Trophoblast cell (in vitro differentiated cells and primary cell): ENCODE measurements at regions not wholly inside any gene's neighbourhood (a gene's known extent, or its start where the extent isn't known, plus 50 kb on each side); places are given as distances from the start of the nearest gene placed in this dataset.
A peak's percentile ranks its signal among the peaks of the same experiment; 100 is the strongest.

Experiments used
- DNase-seq, 2 donors: peaks; one replicate each; pipeline ENCODE4 v3.0.0-alpha.2; 2016
- H2AFZ ChIP-seq: 2 replicates; pipeline ENCODE4 v1.6.1; 2013; ENCODE audit warnings: low read length, moderate library complexity, mild to moderate bottlenecking; ENCODE audit not compliant: insufficient read depth, poor library complexity
- H2AK5ac ChIP-seq: 2 replicates; pipeline ENCODE4 v1.6.1; 2013; ENCODE audit warnings: mild to moderate bottlenecking, low read length
- H2BK120ac ChIP-seq: 2 replicates; pipeline ENCODE4 v1.6.1; 2013; ENCODE audit warnings: low read length, mild to moderate bottlenecking, moderate library complexity; ENCODE audit not compliant: insufficient read depth, poor library complexity
- H2BK12ac ChIP-seq: 2 replicates; pipeline ENCODE4 v1.6.1; 2013; ENCODE audit warnings: mild to moderate bottlenecking, low read length, moderate library complexity
- H2BK5ac ChIP-seq: 2 replicates; pipeline ENCODE4 v1.6.1; 2013; ENCODE audit warnings: low read length, low read depth, moderate library complexity, mild to moderate bottlenecking; ENCODE audit not compliant: poor library complexity
- H3K14ac ChIP-seq: 2 replicates; pipeline ENCODE4 v1.6.1; 2013; ENCODE audit warnings: mild to moderate bottlenecking, low read length
- H3K18ac ChIP-seq: 2 replicates; pipeline ENCODE4 v1.6.1; 2013; ENCODE audit warnings: mild to moderate bottlenecking, low read length
- H3K23ac ChIP-seq: 2 replicates; pipeline ENCODE4 v1.6.1; 2013; ENCODE audit warnings: low read length
- H3K27ac ChIP-seq: 2 replicates; pipeline ENCODE4 v1.5.1; 2013; ENCODE audit warnings: low read depth, mild to moderate bottlenecking, inconsistent platforms, low read length, moderate library complexity
- H3K27me3 ChIP-seq: 2 replicates; pipeline ENCODE4 v1.6.1; 2013; ENCODE audit warnings: inconsistent platforms, mild to moderate bottlenecking, low read length, moderate library complexity; ENCODE audit not compliant: insufficient read depth
- H3K36me3 ChIP-seq, 2 experiments: 1 replicate in 1 of 2; 2 replicates in 1 of 2; pipeline ENCODE4 v1.6.1; 2013; ENCODE audit warnings: low read length in 2 of 2, mild to moderate bottlenecking in 2 of 2, moderate library complexity in 1 of 2; ENCODE audit not compliant: insufficient read depth in 2 of 2, control insufficient read depth in 1 of 2
- H3K4ac ChIP-seq: 2 replicates; pipeline ENCODE4 v1.6.1; 2013; ENCODE audit warnings: low read depth, mild to moderate bottlenecking, low read length, moderate library complexity
- H3K4me1 ChIP-seq, 2 experiments: 1 replicate in 1 of 2; 2 replicates in 1 of 2; pipeline ENCODE4 v1.6.1; 2013; ENCODE audit warnings: low read length in 2 of 2, mild to moderate bottlenecking in 2 of 2, moderate library complexity in 1 of 2; ENCODE audit not compliant: insufficient read depth in 2 of 2, control insufficient read depth in 1 of 2
- H3K4me2 ChIP-seq: 2 replicates; pipeline ENCODE4 v1.6.1; 2013; ENCODE audit warnings: inconsistent platforms, mild to moderate bottlenecking, low read length, moderate library complexity
- H3K4me3 ChIP-seq: 2 replicates; pipeline ENCODE4 v1.5.1; 2013; ENCODE audit warnings: mild to moderate bottlenecking, low read depth, low read length, inconsistent platforms
- H3K79me1 ChIP-seq: one replicate; pipeline ENCODE4 v1.6.1; 2013; ENCODE audit warnings: low read length
- H3K79me2 ChIP-seq: 2 replicates; pipeline ENCODE4 v1.6.1; 2013; ENCODE audit warnings: low read length, mild to moderate bottlenecking; ENCODE audit not compliant: control insufficient read depth, insufficient read depth, poor library complexity
- H3K9ac ChIP-seq: 2 replicates; pipeline ENCODE4 v1.6.1; 2013; ENCODE audit warnings: mild to moderate bottlenecking, low read length
- H3K9me3 ChIP-seq: 2 replicates; pipeline ENCODE4 v1.6.1; 2013; ENCODE audit warnings: low read depth, mild to moderate bottlenecking, control low read depth, inconsistent platforms, low read length; ENCODE audit not compliant: insufficient read depth
- H4K12ac ChIP-seq: 2 replicates; pipeline ENCODE4 v1.6.1; 2013; ENCODE audit warnings: low read depth, mild to moderate bottlenecking, low read length, moderate library complexity
- H4K8ac ChIP-seq: 2 replicates; pipeline ENCODE4 v1.6.1; 2013; ENCODE audit warnings: low read depth, mild to moderate bottlenecking, low read length, moderate library complexity
- H4K91ac ChIP-seq: one replicate; pipeline ENCODE4 v1.6.1; 2013; ENCODE audit warnings: low read depth, mild to moderate bottlenecking, low read length, moderate library complexity
- WGBS: extraction: QIAGEN DNeasy Blood & Tissue Kit; methylation state at CpG from one replicate; pipeline ENCODE4 v1.1.7; 2013; ENCODE audit warnings: missing lambda C conversion rate; ENCODE audit not compliant: insufficient read length, insufficient coverage; ENCODE audit errors: extremely low coverage; 5-methylcytosine and 5-hydroxymethylcytosine counted together

GRCh38 chr9:99312736-99313135 lies 90.7 kb downstream of the SEC61B start:
- H3K18ac ChIP-seq: no peak overlapping the region
- no peak overlapping the region for H3K27ac ChIP-seq
- no peak overlapping the region for H4K8ac ChIP-seq
- no peak overlapping the region for H3K23ac ChIP-seq
- H3K9me3 ChIP-seq: no peaks in the 10 kb centered on the region
- H3K14ac ChIP-seq: no peak overlapping the region
- no peak overlapping the region for H2BK12ac ChIP-seq
- H4K91ac ChIP-seq: no peak overlapping the region
- H3K4ac ChIP-seq: no peak overlapping the region
- H3K36me3 ChIP-seq: no peaks in the 10 kb centered on the region
- no peak overlapping the region for H4K12ac ChIP-seq
- no peak overlapping the region for H2BK5ac ChIP-seq
- H3K79me1 ChIP-seq: peaks cover 4% of the 10 kb centered on the region
- H2AFZ ChIP-seq: no peak overlapping the region
- H2AK5ac ChIP-seq: no peak overlapping the region
- no peaks in the 10 kb centered on the region for H3K79me2 ChIP-seq
- H3K4me1 ChIP-seq: peaks cover under 1 to 8% of the 10 kb centered on the region in 2 experiments
- no CpG with 5 or more reads among the region's 2 CpGs for WGBS
- H3K4me3 ChIP-seq: no peak overlapping the region
- H3K27me3 ChIP-seq: no peaks in the 10 kb centered on the region
- H3K4me2 ChIP-seq: no peak overlapping the region
- H3K9ac ChIP-seq: no peak overlapping the region
- no peak overlapping the region for H2BK120ac ChIP-seq
- no peak for DNase-seq

DNA sequence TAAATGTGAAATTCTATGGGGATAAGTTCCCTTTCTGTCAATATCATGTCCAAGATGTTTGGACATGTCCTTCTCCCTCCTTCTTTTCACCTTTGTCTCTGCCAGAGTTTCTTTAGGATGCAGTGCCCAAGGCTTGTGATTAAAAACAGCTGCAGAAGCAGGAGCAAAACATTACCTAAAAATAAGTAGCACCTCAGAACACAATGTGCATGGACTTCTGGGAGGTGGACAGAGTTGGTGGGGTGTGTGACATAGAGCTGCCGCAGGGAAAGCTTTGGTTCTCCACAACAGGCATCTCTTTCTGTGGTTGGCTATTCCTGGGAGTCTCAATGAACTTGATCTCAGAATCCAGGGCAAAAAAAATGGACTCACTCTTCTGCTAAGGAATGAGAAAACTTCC lies 97.0 kb downstream of the SEC61B start:
- H3K4ac ChIP-seq: no peak overlapping the region
- no peak overlapping the region for H3K9ac ChIP-seq
- H3K79me2 ChIP-seq: no peaks in the 10 kb centered on the region
- no peaks in the 10 kb centered on the region for H3K9me3 ChIP-seq
- WGBS: no CpG with 5 or more reads among the region's 1 CpG
- no peak overlapping the region for H4K8ac ChIP-seq
- no peak overlapping the region for H3K18ac ChIP-seq
- H3K79me1 ChIP-seq: no peaks in the 10 kb centered on the region
- no peaks in the 10 kb centered on the region for H3K4me1 ChIP-seq
- H2BK12ac ChIP-seq: no peak overlapping the region
- no peaks in the 10 kb centered on the region for H3K36me3 ChIP-seq
- H3K14ac ChIP-seq: no peak overlapping the region
- no peak overlapping the region for H3K27ac ChIP-seq
- H3K23ac ChIP-seq: no peak overlapping the region
- H2AK5ac ChIP-seq: no peak overlapping the region
- no peaks in the 10 kb centered on the region for H3K27me3 ChIP-seq
- H2AFZ ChIP-seq: no peak overlapping the region
- H3K4me2 ChIP-seq: no peak overlapping the region
- no peak overlapping the region for H4K91ac ChIP-seq
- no peak overlapping the region for H2BK120ac ChIP-seq
- no peak overlapping the region for H3K4me3 ChIP-seq
- H4K12ac ChIP-seq: no peak overlapping the region
- no peak overlapping the region for H2BK5ac ChIP-seq
- no peak for DNase-seq

- Histone ChIP-seq H3K4me3 (no peak overlapping the region), H2BK5ac (no peak overlapping the region), H3K23ac (no peak overlapping the region), H2AFZ (no peak overlapping the region), H3K4me2 (no peak overlapping the region), H3K9ac (no peak overlapping the region), H3K79me1 (no peaks in the 10 kb centered on the region), H3K18ac (no peak overlapping the region), H3K14ac (no peak overlapping the region), H3K4ac (no peak overlapping the region), H2BK12ac (no peak overlapping the region), H2AK5ac (no peak overlapping the region), H4K8ac (no peak overlapping the region), H4K91ac (no peak overlapping the region), H2BK120ac (no peak overlapping the region), H3K27ac (no peak overlapping the region), H3K36me3 (no peaks in the 10 kb centered on the region), H3K27me3 (no peaks in the 10 kb centered on the region), H3K9me3 (peaks cover 1% of the 10 kb centered on the region), H3K4me1 (no peaks in the 10 kb centered on the region), H4K12ac (no peak overlapping the region), H3K79me2 (no peaks in the 10 kb centered on the region)
- no CpG with 5 or more reads among the region's 1 CpG for WGBS
- DNase-seq: no peak
These were observed 100.2 kb downstream of the SEC61B start for GRCh38 chr9:99322299-99322698.

DNA sequence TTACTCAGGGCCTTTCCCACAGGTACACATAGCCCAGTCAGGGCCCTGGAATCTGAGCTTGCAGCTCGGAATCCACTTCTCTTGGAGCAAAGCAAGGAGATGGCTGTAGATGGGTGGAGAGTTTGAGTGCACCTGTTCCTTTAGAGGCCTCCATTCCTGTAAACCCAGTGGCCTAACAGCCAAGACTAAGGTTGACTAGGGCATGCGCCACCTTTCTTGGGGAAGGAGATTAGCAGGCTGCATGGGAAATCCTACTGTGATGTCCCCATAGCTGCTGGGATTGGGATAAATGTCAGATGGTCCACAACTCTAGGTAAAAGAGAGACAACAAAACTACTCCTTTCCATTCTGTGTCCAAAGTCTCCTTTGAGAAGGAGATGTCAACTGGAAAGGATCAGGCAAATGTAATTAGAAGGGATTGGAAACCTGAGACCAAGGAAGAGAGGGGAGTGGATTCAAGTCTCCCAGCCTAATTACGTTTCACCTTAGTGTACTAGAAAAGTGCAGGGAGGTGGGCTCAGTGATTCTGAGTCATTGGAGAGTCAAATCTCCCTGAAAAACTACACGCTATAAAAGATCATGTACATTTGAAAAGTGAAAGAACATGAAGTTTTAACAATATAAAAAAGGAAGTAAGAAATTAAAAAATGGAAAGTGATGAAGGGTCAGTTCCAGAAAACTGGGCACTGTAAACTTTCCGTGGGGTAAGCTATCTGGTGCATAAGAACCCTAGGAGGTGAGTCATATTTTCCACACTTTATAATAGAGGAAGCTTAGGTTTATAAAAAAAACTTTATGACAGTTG lies 104.2 kb downstream of the SEC61B start:
- Histone ChIP-seq H3K36me3 (no peaks in the 10 kb centered on the region), H3K9ac (no peak overlapping the region), H3K4me3 (no peak overlapping the region), H3K4me2 (no peak overlapping the region), H3K4ac (no peak overlapping the region), H3K9me3 (peaks cover 1% of the 10 kb centered on the region), H3K79me1 (no peaks in the 10 kb centered on the region), H2BK120ac (no peak overlapping the region), H4K8ac (no peak overlapping the region), H4K12ac (no peak overlapping the region), H3K79me2 (no peaks in the 10 kb centered on the region), H3K27ac (no peak overlapping the region), H2AFZ (no peak overlapping the region), H2BK5ac (no peak overlapping the region), H4K91ac (no peak overlapping the region), H2AK5ac (no peak overlapping the region), H3K4me1 (no peaks in the 10 kb centered on the region), H2BK12ac (no peak overlapping the region), H3K27me3 (no peaks in the 10 kb centered on the region), H3K18ac (no peak overlapping the region), H3K14ac (no peak overlapping the region), H3K23ac (no peak overlapping the region)
- WGBS: no CpG with 5 or more reads among the region's 5 CpGs
- peak in 1 of 2 donors; percentile 23 for DNase-seq
